Heart right ventricle (tissue), 16 donors: ENCODE measurements at regions not wholly inside any gene's neighbourhood (a gene's known extent, or its start where the extent isn't known, plus 50 kb on each side); places are given as distances from the start of the nearest gene placed in this dataset.

Source experiments
- ATAC-seq, 8 donors: fragments of 200-7000 bp; cut with Tn5 transposase; one replicate each; pipeline ENCODE4 v1.9.1; 2020; ENCODE audit warnings: mild to moderate bottlenecking in 8 of 8, moderate library complexity in 8 of 8, moderate number of reproducible peaks in 1 of 8
- DNase-seq, 2 donors: peaks; one replicate each; pipeline ENCODE4 v3.0.0-alpha.2; 2020
- H3K27ac ChIP-seq, 10 donors: fragments of 200-600 bp; sonication (generic) in 2 of 10; one replicate each; pipeline versions ENCODE4 v1.5.0 to v1.8.0; 2020 to 2022; ENCODE audit warnings: mild to moderate bottlenecking in 3 of 10
- H3K27me3 ChIP-seq, 7 donors: fragments of 200-600 bp; one replicate each; pipeline ENCODE4 v1.8.0; 2021 to 2022; ENCODE audit warnings: mild to moderate bottlenecking in 2 of 7
- H3K36me3 ChIP-seq, 9 donors: fragments of 200-600 bp; sonication (generic) in 1 of 9; one replicate each; pipeline versions ENCODE4 v1.5.0 to v1.8.0; 2020 to 2022; ENCODE audit warnings: mild to moderate bottlenecking in 2 of 9
- H3K4me1 ChIP-seq, 9 donors: fragments of 200-600 bp; sonication (generic) in 1 of 9; one replicate each; pipeline versions ENCODE4 v1.5.0 to v1.8.0; 2020 to 2022; ENCODE audit warnings: mild to moderate bottlenecking in 4 of 9
- H3K4me3 ChIP-seq, 10 donors: fragments of 200-600 bp; sonication (generic) in 2 of 10; one replicate each; pipeline versions ENCODE4 v1.5.0 to v1.8.0; 2020 to 2022; ENCODE audit warnings: mild to moderate bottlenecking in 7 of 10, moderate library complexity in 2 of 10
- H3K9me3 ChIP-seq, 11 donors: fragments of 200-600 bp in 10 of 11; sonication (generic) in 2 of 11; one replicate each; pipeline versions ENCODE4 v1.5.0 to v1.8.0; 2013 to 2022; ENCODE audit warnings: mild to moderate bottlenecking in 2 of 11, control low read depth in 1 of 11, moderate library complexity in 1 of 11
- CTCF ChIP-seq, 9 donors: fragments of 200-600 bp; sonication (generic) in 2 of 9; IDR thresholded peaks; one replicate each; pipeline versions ENCODE4 v1.5.0 to v1.8.0; 2021 to 2022; ENCODE audit warnings: antibody characterized with exemption in 9 of 9, mild to moderate bottlenecking in 5 of 9, moderate library complexity in 1 of 9
- WGBS, 2 donors: extraction: QIAGEN DNeasy Blood & Tissue Kit; methylation state at CpG; one replicate each; pipeline ENCODE4 v1.1.7; 2013; ENCODE audit warnings: inconsistent platforms in 1 of 2; 5-methylcytosine and 5-hydroxymethylcytosine counted together
- intact Hi-C, 10 donors: fragments of 100-400 bp; cut with DNase I; formaldehyde crosslinking; loops; one replicate each; pipeline versions ENCODE4 v1.11.1 to v1.14.2; 2022
- donor health status: Arrhythmogenic right ventricular cardiomyopathy.
- donor health status: ischemic (EF 13 %, LVEDD 7.1; RV severe dilation, severe dysfunction).
- donor health status: healthy with polysubstance abuse.
- donor health status: DM: no; HTN: yes; CAD: no.
- donor health status: DM: no; HTN: no; CAD: no.
- donor health status: ischemic (EF 25% LVEDD 6.9; RV normal size, moderate dysfunction).
- donor health status: ischemic (EF 25% LVEDD 5.7; RV mildly dilated, moderate dysfunction).
- donor health status: healthy.
- donor health status: DM: yes; HTN: yes; CAD: no.
- donor health status: Ischemic cardiomyopathy.
- donor health status: ischemic (EF 35%, LVEDD 5.7; RV mildly dilated, moderate dysfunction).
- donor health status: nonischemic (EF 11% LVEDD 7.7; RV severe dilation, severe dysfunction).
- donor health status: DM: yes; HTN: yes; CAD: no.
- donor health status: PGD.
- donor health status: ischemic (EF 29% LVEDD 5.4; RV normal size, mild dysfunction).
- donor health status: nonischemic (EF 23%, LVEDD 6.1; RV moderate dilation, normal function).

- no peak for DNase-seq
- no peak overlapping the region for H3K27ac ChIP-seq
- no peaks in the 10 kb centered on the region for H3K36me3 ChIP-seq
- peaks cover 0 to 7% (median 0%) of the 10 kb centered on the region in 11 donors for H3K9me3 ChIP-seq
- no peak for ATAC-seq
- intact Hi-C loops = no loop called here
- no peaks in the 10 kb centered on the region for H3K4me1 ChIP-seq
- H3K4me3 ChIP-seq = no peak overlapping the region
- no peak for TF ChIP-seq CTCF (IDR thresholded peaks at IDR 0.05)
- H3K27me3 ChIP-seq = no peaks in the 10 kb centered on the region
- WGBS, 2 donors = 90 to 93% methylated on average over 3 of the region's 3 CpGs
These were observed 89.8 kb upstream of the UGP2 start for GRCh38 chr2:63751901-63752300.

- DNase-seq (no peak), ATAC-seq (no peak)
- Histone ChIP-seq H3K4me1 (no peaks in the 10 kb centered on the region), H3K9me3 (no peaks in the 10 kb centered on the region), H3K27me3 (no peaks in the 10 kb centered on the region), H3K4me3 (no peak overlapping the region), H3K36me3 (no peaks in the 10 kb centered on the region), H3K27ac (no peak overlapping the region)
- intact Hi-C loops = no loop called here
- WGBS, 2 donors = 54 to 70% methylated on average over 6 of the region's 6 CpGs
- no peak for TF ChIP-seq CTCF (IDR thresholded peaks at IDR 0.05)
These were observed 86.5 kb upstream of the UGP2 start for GRCh38 chr2:63755216-63755615.

GRCh38 chr2:63755965-63756364, 85.7 kb upstream of the UGP2 start:
- no peaks in the 10 kb centered on the region for H3K36me3 ChIP-seq
- no peaks in the 10 kb centered on the region for H3K27me3 ChIP-seq
- intact Hi-C loops = no loop called here
- DNase-seq (no peak), ATAC-seq (no peak)
- TF ChIP-seq CTCF (IDR thresholded peaks at IDR 0.05) = no peak
- no peaks in the 10 kb centered on the region for H3K9me3 ChIP-seq
- H3K4me3 ChIP-seq = no peak overlapping the region
- no peak overlapping the region for H3K27ac ChIP-seq
- no peaks in the 10 kb centered on the region for H3K4me1 ChIP-seq

- H3K9me3 ChIP-seq = peaks cover 0 to 14% (median 0%) of the 10 kb centered on the region in 11 donors
- 58 to 63% methylated on average over 4 of the region's 4 CpGs for WGBS, 2 donors
- peak in 5 of 8 donors; percentile 49 to 79 (median 65) for ATAC-seq
These were observed 78.2 kb upstream of the UGP2 start for GRCh38 chr2:63763391-63763941.

More at GRCh38 chr2:63763391-63763941, 78.2 kb upstream of the UGP2 start:
- no peak for TF ChIP-seq CTCF (IDR thresholded peaks at IDR 0.05)
- DNase-seq = no peak
- Histone ChIP-seq H3K4me1 (peaks cover 0 to 22% (median 8%) of the 10 kb centered on the region in 9 donors), H3K4me3 (no peak overlapping the region), H3K27me3 (no peaks in the 10 kb centered on the region), H3K27ac (no peak overlapping the region), H3K36me3 (no peaks in the 10 kb centered on the region)
- intact Hi-C loops = no loop called here
